SK-N-DZ (cell line): ENCODE measurements at regions not wholly inside any gene's neighbourhood (a gene's known extent, or its start where the extent isn't known, plus 50 kb on each side); places are given as distances from the start of the nearest gene placed in this dataset.
"Not testable (repeated sequence)": the region's sequence is repeated elsewhere in the genome, so short reads cannot be mapped to it uniquely, and the experiment has no call there.

Experiments used
- DNase-seq: peaks from one replicate; pipeline ENCODE4 v3.0.0-alpha.2; 2015; ENCODE audit warnings: low spot score

DNA sequence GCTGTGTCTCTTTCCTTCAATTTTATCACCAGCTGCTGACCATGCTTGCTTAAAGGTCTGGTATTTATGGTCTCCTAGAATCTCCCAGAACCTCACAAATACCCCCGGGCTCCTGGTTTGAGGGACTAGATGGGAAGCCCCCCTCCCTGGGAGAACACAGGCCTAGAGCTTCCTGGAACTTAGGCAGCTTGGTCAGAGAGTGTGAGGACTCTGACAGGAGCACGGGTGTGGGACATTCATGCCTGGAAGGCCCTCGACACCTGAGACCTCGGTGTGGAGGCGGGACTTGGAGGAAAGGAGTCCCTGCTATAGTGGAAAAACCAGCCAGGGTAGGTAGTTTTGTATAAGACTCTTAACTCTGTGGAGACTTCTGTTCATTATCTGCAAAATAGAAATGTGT lies 211.5 kb upstream of the PLGLB2 start:
- not testable (repeated sequence) for DNase-seq

DNA sequence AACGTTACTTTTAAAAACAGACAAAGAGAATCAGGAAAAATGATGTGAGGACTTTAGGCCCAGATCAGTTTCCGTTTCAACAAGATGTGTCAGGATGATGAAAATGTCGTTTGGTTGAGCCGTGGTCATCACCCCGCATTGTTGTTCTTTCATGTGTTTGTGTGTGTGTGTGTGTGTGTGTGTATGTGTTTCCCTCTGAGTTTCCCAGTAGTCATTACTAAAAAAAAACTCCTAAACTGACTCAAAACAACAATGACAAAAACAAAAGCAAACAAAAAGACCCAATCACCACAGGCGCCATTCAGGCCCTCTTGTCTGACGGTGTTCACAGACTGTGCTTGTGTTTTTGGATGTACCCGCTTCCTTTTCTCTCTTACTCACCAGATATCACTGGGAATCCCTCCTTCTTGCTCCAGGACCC lies 210.6 kb upstream of the PLGLB2 start:
- DNase-seq = not testable (repeated sequence)

DNA sequence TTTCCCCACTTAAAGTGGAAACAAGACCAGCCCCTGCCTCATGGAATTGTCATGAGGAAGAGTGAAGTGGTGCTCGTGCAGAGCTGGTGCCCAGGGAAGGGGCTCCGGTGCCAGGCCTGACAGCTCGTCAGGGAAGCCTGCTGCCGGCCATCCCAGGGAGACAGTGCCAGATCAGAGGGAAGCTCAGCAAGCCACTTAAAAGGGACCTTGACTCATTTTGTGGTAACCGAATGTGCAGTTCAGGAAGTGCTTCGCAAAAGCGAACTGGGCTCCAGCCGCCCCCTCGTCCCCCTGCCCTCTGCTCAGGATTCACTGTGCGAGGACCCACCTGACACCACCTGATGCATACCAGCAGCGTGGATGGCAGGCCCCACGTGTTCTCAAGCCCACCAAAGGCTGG lies 209.6 kb upstream of the PLGLB2 start:
- not testable (repeated sequence) for DNase-seq

DNA sequence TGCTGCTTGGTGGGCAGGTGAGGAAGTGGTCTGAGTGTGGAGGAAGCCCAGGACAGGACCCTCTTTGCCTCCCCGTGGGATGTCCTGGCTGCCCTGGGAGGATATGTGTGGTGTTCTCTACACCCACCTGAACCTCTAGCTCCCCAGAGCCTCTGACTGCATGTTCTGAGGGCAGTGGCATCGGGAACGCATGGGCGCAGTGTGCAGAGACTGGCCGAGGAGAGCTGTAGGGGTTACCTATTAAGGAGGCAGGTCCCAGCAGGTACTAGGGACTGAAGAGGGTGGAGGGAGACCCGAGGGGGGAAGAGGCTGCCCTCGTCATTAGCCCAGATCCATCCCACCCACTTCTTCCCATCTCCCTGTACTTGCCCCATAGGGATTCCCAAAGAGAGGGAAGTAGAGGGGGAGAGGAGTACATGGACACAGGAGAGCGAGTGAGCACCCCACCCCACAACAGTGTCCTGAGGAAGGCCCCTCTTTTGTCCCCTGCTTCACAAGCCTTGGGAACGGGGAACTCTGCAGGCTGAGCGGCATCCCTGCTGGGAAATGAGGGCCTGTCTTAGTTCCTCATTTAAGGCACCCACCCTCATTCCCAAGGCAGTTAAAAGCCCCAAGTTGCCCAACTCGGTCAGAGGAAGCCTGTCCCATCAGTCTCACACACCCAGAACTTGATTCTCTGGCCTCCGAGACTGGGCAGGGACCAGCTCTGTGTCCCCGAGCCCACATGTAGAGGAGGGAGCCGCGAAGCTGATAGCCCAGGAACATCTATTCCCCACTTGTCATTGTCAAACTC lies 208.5 kb upstream of the PLGLB2 start:
- DNase-seq = not testable (repeated sequence)

DNA sequence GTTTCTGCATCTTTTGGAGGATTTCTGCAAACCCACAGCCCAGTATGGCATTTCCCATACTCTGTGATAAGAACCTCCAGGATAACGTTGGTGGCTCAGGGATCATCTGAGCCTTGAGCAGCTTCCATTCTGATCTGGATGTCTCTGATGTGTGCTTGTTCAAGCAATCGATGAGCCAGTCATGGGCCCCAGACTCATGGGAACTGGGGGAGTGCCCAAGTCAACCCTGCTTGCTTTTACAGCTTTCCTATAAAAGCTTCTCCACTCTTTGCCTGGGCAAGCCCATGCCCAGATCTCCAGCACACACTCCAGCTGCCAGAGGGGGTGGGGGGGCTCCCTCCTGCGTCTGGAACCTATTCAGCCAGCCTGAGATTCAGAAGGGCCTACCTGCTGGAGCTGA lies 207.6 kb upstream of the PLGLB2 start:
- DNase-seq = not testable (repeated sequence)

DNA sequence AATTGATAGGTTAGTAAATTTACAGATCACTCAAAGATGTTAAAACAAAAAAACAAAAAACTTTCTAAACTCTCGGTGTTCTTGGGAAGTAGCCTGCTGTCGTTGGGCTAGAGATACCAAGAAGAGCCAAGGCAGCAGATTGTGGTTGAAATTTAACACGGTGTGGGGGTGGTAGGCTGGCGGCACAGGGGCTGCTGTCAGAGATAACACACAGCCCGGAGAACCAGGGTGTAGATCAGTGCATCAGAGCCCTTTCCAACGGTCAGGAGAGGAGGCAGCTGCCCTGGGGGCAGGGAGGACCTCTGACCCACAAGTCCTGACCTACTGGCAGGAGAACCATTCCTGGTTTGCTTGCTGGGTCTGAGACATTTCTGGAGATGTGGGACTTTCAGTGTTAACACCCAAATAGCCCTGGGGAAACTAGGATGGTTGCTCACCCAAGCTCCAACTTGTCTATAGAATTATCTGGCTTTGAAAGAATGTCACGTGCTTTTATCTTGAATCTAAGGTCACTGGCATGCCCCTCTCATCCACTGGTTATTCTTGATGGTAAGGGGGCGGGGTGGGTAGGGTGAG lies 205.2 kb upstream of the PLGLB2 start:
- DNase-seq = not testable (repeated sequence)

DNA sequence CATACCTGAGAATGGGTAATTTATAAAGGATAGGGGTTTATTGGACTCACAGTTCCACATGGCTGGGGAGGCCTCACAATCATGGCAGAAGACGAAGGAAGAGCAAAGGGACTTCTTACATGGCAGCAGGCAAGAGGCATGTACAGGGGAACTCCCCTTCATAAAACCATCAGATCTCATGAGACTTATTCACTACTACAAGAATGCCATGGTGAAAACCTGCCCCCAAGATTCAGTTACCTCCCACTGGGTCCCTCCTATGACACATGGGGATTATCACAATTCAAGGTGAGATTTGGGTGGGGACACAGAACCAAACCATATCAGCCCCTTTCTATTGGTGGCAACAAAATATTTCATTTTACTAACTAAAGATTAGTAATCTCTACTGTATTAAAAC lies 204.1 kb upstream of the PLGLB2 start:
- DNase-seq = not testable (repeated sequence)

DNA sequence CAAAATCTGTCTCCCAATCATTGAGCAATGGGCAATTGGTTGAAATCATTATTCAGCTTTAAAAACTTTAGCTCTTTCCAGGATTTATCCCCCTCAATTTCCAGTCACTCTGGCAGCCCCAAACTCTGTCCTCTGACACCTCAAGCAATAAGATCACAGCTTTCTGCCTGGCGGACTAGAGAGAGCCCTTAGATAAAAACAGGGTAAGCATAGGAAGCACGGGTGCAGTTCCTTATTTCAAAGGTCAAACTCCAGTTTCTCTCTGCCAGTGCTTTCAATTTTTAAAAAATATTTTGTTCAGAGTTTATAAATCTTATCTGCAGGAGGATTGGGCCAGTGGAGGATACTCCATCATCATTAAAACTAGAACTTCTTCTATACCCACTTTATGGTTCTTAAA lies 200.8 kb upstream of the PLGLB2 start:
- not testable (repeated sequence) for DNase-seq

DNA sequence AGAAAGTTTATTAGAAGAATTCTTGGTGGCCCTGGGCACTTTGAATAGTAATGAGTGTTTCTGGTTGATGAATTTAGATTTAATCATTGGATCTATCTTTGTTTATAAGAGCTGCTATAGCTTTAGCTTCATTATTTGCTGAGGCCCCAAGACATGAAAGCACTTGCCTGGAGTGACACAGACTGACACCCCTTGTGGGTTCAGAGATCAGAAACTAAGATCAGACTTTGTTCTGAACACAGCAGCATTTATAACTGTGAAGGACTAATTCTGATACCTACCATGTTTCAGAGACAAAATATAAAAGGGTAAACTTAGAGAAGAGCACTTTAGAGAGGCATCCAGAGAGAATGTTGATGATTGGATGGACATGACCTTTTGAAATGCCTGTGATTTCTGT lies 199.9 kb upstream of the PLGLB2 start:
- not testable (repeated sequence) for DNase-seq

DNA sequence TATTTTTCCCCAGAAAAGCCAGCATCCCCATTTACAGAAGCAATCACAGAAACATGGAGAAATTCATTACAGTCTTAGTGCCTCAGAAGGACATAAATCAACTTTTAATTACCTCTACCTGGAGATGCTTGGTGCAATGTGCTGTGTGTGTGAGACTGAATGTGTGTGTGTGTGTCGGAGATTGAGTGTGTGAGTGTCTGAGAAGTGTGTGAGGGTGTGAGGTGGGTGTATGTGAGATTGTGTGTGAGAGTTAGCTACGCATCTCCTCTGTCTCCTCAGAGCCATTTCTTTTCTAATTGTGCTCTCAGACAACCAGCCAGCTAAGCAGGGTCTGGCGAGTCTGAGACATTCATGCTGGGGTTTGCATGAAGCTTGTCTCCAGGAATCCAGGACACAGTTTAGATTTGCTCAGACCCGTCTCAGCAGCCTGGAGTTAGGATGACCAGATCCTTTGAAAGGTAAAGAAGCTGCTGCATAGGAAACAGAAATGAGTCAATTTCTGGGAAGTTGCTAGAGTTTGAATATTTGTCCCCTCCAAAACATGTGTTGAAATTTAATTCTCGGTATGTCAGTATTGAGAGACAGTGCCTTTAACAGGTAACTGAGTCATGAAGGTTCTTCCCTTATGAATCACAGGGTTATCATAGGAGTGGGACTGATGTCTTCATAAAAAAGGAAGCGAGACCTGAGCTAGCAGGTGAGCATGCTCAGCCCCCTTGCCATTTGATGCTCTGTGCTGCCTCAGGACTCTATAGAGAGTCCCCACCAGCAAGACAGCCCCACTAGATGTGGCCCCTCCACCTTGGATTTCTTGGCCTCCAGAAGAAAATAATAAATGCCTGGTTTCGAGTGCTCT lies 199.0 kb upstream of the PLGLB2 start:
- not testable (repeated sequence) for DNase-seq

DNA sequence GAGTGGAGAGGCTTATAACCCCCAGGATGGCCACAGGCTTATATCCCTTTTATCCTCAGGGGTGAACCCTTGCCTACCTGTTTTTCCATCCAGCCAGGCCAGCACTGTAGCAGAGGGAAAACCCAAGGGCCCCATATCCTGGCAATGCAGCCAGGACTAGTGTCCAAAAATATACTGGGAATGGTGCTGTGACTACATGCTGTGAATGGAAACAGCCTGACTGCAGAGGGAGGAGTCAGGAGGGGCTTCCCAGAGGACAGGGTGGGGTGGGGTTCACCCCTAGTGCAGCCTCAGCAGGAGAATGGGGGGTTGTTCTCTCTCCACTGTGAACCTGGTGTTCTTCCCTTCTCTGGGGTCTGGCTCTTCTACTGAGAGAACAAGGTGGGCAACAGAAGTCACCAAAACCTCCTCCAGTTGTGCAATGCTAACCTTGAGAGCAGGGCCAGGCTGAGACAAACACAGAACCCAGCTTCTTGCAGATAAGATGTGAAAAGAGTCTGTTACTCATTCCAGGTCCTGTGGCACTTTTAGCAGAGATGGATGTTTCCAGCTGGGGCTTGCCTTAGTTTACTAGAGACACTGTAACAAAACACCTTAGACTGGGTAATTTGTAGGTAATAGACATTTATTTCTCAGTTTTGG lies 198.2 kb upstream of the PLGLB2 start:
- DNase-seq = not testable (repeated sequence)

DNA sequence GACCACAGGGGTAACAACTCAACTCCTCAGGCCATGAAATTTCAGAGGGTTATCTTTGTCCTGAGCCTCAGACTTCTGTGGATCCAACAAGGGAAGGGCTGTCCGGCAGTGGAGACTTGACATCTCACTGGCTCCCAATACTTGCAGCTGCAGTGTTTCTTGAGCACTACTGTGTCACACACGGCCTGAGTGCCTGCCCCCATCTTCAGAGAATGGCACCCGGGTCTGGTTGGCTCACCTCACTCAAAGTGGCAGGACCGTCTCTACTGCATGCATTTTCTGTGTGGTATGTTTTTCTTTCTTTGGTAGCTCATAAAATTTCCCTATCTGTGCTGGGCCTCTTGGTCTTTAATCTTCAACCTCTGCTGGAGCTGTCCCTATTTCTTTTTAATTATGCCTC lies 193.2 kb upstream of the PLGLB2 start:
- DNase-seq = not testable (repeated sequence)

DNA sequence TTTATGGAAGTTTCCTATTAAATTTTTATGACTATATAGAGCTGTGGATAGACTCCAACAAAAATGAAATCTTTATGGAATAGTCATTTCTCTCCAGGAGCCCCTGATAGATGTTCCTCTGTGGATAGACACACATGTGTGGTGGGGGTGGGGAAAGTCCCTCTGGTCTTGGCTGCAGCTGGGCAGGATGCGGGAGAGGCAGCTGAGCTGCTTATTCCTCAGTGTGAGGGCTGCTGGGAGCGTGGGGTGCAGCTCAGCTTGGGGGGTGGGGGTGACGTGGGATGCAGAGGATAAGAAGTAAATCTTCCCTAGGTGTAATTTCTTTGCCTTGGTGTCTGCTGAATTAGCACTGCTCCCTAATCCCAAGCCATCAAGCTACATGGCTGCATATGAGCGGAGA lies 192.8 kb upstream of the PLGLB2 start:
- DNase-seq = not testable (repeated sequence)

DNA sequence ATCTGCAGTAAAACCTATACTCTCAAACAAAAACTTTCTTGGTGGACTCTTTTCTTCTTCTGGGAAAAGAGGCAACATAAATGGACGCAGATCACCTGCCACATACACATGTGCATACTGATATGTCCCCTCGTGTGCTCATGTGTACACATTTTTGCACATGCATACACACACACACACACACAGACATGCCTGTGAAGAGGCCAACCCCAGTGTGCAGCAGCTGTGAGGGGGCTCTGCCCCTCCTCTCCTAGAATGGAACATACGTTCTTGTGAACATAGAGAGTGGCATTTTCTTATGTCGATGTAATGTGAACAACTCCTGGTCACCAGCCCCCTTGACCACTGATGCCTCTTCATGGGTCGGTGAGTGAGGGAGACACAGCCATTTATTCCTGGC lies 188.9 kb upstream of the PLGLB2 start:
- not testable (repeated sequence) for DNase-seq

DNA sequence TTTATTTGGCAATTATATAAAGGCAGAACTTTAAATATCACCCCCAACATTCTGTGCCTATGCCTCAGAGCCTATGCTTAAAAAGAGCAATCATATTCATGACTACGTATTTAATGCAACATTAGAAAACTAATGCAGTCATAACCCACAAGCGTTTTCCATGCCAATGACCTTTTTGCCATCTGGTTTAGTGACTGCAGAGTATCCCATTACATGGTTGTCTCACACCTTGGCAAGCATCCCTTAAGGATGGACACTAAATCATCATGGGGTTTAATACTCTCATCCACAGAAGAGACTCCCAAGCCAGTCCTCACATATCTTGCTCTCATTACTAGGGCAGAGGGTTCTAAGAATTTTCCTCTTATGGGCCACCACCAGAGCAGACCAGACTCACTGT lies 188.2 kb upstream of the PLGLB2 start:
- DNase-seq = not testable (repeated sequence)

DNA sequence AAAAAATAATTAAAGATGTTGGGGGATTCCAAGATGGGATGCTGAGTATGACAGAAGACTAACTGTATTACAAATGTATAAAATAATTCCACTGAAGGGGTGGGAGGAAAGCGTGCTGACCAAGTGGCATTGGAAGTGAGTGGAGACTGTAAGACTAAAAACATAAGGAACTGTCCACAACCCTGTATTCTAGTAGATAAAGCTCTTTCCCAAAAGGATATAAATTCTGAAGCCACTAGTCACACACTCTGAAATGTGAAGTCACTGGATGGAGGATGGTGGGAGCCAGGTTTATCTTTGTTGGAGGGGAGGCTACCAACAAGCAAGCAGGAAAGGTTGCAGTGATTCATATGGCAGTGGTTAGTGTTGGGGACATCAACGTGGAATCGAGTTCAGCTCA lies 182.8 kb upstream of the PLGLB2 start:
- DNase-seq = not testable (repeated sequence)

DNA sequence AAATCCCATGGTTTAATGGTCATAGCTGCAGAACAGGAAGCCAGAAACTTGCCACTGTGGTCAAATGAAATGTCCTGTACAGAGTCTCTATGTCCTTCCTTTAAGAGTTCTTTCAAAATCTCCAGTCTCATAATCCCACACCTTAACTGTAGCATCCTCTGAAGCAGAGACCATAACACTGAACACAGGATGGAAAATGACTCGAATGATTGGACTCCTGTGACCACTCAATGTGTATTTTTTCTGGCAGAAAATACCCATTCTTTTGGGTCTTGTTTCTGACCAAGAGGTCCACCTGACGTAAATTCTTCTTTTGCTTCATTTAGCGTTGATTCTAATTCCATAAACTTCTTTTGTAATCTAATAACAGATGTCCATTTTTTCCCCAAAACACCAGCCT lies 181.4 kb upstream of the PLGLB2 start:
- not testable (repeated sequence) for DNase-seq

DNA sequence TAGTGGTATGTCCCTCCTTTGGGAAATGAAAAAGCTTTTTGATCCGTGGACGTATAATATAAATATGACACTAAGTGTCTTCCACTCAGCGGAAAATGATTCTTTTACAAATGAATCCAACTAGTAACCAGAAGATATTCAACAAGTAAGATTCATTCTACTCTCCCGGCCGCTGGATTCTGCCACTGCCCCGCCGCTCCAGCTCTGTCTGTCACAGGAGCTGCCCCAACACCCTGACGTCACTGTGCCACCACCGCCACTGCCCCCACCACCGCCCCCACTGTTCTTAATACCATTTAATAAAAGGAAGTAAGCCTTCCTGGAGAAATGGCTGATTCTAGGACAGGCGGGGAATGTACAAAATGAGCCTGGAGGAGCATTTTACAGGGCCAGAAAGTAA lies 180.8 kb upstream of the PLGLB2 start:
- DNase-seq = not testable (repeated sequence)

DNA sequence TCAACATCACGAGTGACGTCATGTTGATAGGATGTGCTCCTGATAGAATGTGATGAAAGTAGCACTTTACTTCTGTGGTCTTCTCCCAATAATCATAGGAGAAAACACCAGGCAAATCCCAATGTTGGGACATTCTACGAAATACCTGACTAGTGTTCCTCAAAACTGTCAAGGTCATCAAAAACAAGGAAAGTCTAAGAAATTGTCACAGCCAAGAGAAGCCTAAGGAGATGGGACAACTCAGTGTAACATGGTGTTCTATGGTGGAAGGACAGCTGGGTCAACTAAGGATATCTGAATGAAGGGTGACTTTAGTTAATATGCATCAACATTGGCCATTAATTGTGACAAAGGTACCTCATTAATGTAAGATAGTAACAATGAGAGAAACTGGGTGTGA lies 180.0 kb upstream of the PLGLB2 start:
- DNase-seq = not testable (repeated sequence)

DNA sequence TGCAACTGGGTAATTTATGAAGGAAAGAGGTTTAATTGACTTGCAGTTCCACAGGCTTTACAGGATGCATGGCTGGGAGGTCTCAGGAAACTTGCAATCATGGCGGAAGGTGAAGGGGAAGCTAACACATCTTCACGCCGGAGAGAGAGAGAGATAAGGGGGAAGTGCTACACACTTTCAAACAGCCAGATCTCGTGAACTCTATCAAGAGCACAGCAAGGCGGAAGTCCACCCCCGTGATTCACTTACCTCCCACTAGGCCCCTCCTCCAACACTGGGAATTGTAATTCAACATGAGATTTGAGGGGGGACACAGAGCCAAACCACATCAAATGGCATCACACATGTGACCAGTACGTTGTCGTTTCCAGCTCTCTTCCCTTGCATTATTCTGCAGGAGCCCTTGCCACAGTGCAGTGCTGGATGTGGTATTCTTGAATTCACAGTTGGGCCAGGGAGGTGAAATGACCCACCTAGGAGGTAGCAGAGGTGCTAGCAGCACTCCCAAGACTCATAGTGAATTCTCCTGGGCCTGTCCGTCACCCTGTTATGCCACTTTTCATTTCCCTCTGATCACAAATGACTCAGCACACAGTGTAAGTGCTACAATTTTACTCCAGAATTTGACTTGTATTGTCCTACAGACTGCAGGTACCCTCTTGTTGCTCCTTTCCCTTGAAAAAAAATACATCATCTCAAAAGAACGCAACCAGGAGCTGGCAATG lies 179.2 kb upstream of the PLGLB2 start:
- DNase-seq = not testable (repeated sequence)
